Activated CD8-positive, alpha-beta T cell treated with anti-CD3 and anti-CD28 coated beads, Interleukin-2, amount 10 ng/mL, durations not matched to agents 7 days and 5 days (primary cell): ENCODE measurements at regions not wholly inside any gene's neighbourhood (a gene's known extent, or its start where the extent isn't known, plus 50 kb on each side); places are given as distances from the start of the nearest gene placed in this dataset.

Experiments used
- ATAC-seq: fragments of 150-1000 bp; cut with Tn5 transposase; one replicate; pipeline ENCODE4 v1.10.0; 2021; ENCODE audit warnings: moderate library complexity
- CTCF ChIA-PET: fragments of 350-600 bp; sonication (Branson Sonifier 250); formaldehyde crosslinking; loops from one replicate; lab custom pipeline; 2021; ENCODE audit warnings: antibody characterized with exemption; lab: Charles Lee
- POLR2A ChIA-PET: fragments of 350-600 bp; sonication (Branson Sonifier 250); formaldehyde crosslinking; loops from one replicate; lab custom pipeline; 2021; ENCODE audit warnings: antibody characterized with exemption; lab: Charles Lee
- DNase-seq: peaks from one replicate; pipeline ENCODE4 v3.0.0-alpha.2; 2020
- H3K27ac Mint-ChIP-seq: one replicate; pipeline ENCODE4 v1.8.0; 2021; ENCODE audit warnings: mild to moderate bottlenecking, mixed read lengths
- H3K27me3 Mint-ChIP-seq: one replicate; pipeline ENCODE4 v1.8.0; 2021; ENCODE audit warnings: low read depth, mixed read lengths
- H3K36me3 Mint-ChIP-seq: one replicate; pipeline ENCODE4 v1.8.0; 2021; ENCODE audit warnings: low read depth, mixed read lengths
- H3K4me1 Mint-ChIP-seq: one replicate; pipeline ENCODE4 v1.8.0; 2021; ENCODE audit warnings: low read depth, mixed read lengths
- H3K4me3 Mint-ChIP-seq: one replicate; pipeline ENCODE4 v1.8.0; 2021; ENCODE audit warnings: mild to moderate bottlenecking, mixed read lengths
- H3K9me3 Mint-ChIP-seq: one replicate; pipeline ENCODE4 v1.8.0; 2022; ENCODE audit warnings: mixed read lengths; ENCODE audit not compliant: insufficient read depth

GRCh38 chr2:163455815-163456214, 280.0 kb downstream of the FIGN start:
- CTCF ChIA-PET, result no interaction called here

GRCh38 chr2:163453920-163454319, 281.9 kb downstream of the FIGN start:
- ATAC-seq (no peak), DNase-seq (no peak)
- no peaks in the 10 kb centered on the region for H3K36me3 Mint-ChIP-seq
- ChIA-PET POLR2A (no interaction called here), CTCF (no interaction called here)
- H3K9me3 Mint-ChIP-seq, result no peaks in the 10 kb centered on the region
- no peaks in the 10 kb centered on the region for H3K27me3 Mint-ChIP-seq
- no peaks in the 10 kb centered on the region for H3K4me1 Mint-ChIP-seq
- H3K4me3 Mint-ChIP-seq, result no peak overlapping the region
- H3K27ac Mint-ChIP-seq, result no peak overlapping the region

More at GRCh38 chr2:163455815-163456214, 280.0 kb downstream of the FIGN start:
- no peaks in the 10 kb centered on the region for H3K9me3 Mint-ChIP-seq
- ATAC-seq (no peak), DNase-seq (no peak)
- no peaks in the 10 kb centered on the region for H3K36me3 Mint-ChIP-seq
- no peaks in the 10 kb centered on the region for H3K4me1 Mint-ChIP-seq
- H3K27ac Mint-ChIP-seq, result no peak overlapping the region
- POLR2A ChIA-PET, result no interaction called here
- no peaks in the 10 kb centered on the region for H3K27me3 Mint-ChIP-seq
- H3K4me3 Mint-ChIP-seq, result no peak overlapping the region

- Mint-ChIP-seq H3K27ac (no peak overlapping the region), H3K9me3 (peaks cover 4% of the 10 kb centered on the region), H3K27me3 (no peaks in the 10 kb centered on the region), H3K4me3 (no peak overlapping the region), H3K4me1 (no peaks in the 10 kb centered on the region), H3K36me3 (no peaks in the 10 kb centered on the region)
- DNase-seq (no peak), ATAC-seq (no peak)
- CTCF ChIA-PET, result no interaction called here
- POLR2A ChIA-PET, result no interaction called here
Observed at GRCh38 chr2:163441603-163442002, 294.2 kb downstream of the FIGN start.

DNA sequence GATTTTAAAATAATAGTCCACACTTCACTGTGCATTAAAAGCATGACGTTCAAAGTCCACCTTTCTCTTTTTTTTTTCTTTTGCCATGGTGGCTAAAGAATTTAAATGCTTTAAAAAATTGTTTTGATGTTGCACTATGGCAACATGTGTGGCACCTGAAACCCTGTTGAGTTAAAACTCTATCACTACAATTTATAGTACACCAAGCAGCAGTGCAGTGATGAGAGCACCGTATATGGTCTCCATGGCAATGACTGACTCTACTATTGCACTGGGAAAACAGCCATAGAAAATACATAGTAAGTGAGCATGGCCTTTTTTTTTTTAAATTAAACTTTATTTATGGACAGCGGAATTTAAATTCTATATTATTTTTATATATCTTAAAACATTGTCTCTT, 298.8 kb downstream of the FIGN start:
- Mint-ChIP-seq H3K36me3 (no peaks in the 10 kb centered on the region), H3K4me3 (no peak overlapping the region), H3K27me3 (no peaks in the 10 kb centered on the region), H3K27ac (no peak overlapping the region), H3K9me3 (peaks cover 8% of the 10 kb centered on the region), H3K4me1 (no peaks in the 10 kb centered on the region)
- ATAC-seq (no peak), DNase-seq (no peak)
- ChIA-PET CTCF (no interaction called here), POLR2A (no interaction called here)

GRCh38 chr2:163428187-163428586, 307.6 kb downstream of the FIGN start:
- Mint-ChIP-seq H3K4me1 (no peaks in the 10 kb centered on the region), H3K9me3 (no peaks in the 10 kb centered on the region), H3K4me3 (no peak overlapping the region), H3K27ac (no peak overlapping the region), H3K36me3 (no peaks in the 10 kb centered on the region), H3K27me3 (no peaks in the 10 kb centered on the region)
- ATAC-seq (no peak), DNase-seq (no peak)
- CTCF ChIA-PET, result no interaction called here
- POLR2A ChIA-PET, result no interaction called here

DNA sequence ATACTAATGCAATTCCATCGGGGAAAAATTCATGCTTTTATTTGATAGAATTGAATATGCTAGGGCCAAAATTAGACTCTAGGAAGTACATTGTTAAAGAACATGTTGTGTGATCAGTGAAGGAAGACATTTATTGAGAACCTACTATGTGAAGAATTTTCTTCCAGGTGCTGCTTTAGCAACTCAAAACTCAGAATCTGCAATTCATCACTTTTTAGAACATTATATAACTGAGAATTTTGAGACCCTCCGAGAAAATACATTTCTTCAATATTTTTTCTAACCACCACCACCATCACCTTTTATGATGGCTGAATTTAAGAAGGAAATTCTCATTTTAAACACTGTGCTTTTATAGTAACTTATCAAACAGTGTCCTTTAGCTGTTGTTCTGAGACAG, 315.2 kb downstream of the FIGN start:
- Mint-ChIP-seq H3K9me3 (no peaks in the 10 kb centered on the region), H3K27me3 (no peaks in the 10 kb centered on the region)
- no peak for ATAC-seq

GRCh38 chr2:163419000-163419830, 316.6 kb downstream of the FIGN start:
- Mint-ChIP-seq H3K36me3 (no peaks in the 10 kb centered on the region), H3K4me1 (no peaks in the 10 kb centered on the region), H3K27ac (no peak overlapping the region), H3K27me3 (no peaks in the 10 kb centered on the region), H3K4me3 (no peak overlapping the region), H3K9me3 (no peaks in the 10 kb centered on the region)
- ChIA-PET CTCF (no interaction called here), POLR2A (no interaction called here)
- no peak for DNase-seq
- ATAC-seq, result no peak

More for the DNA sequence above, 315.2 kb downstream of the FIGN start:
- Mint-ChIP-seq H3K27ac (no peak overlapping the region), H3K36me3 (no peaks in the 10 kb centered on the region), H3K4me1 (no peaks in the 10 kb centered on the region), H3K4me3 (no peak overlapping the region)
- ChIA-PET POLR2A (no interaction called here), CTCF (no interaction called here)
- DNase-seq, result no peak

GRCh38 chr2:163417596-163418337, 318.0 kb downstream of the FIGN start:
- no peak overlapping the region for H3K4me3 Mint-ChIP-seq
- CTCF ChIA-PET, result no interaction called here

GRCh38 chr2:163414121-163414520, 321.7 kb downstream of the FIGN start:
- CTCF ChIA-PET, result no interaction called here
- H3K27me3 Mint-ChIP-seq, result no peaks in the 10 kb centered on the region
- no peak overlapping the region for H3K27ac Mint-ChIP-seq
- POLR2A ChIA-PET, result no interaction called here
- DNase-seq, result no peak
- no peaks in the 10 kb centered on the region for H3K4me1 Mint-ChIP-seq
- ATAC-seq, result no peak
- no peaks in the 10 kb centered on the region for H3K36me3 Mint-ChIP-seq
- H3K9me3 Mint-ChIP-seq, result no peaks in the 10 kb centered on the region
- no peak overlapping the region for H3K4me3 Mint-ChIP-seq

More at GRCh38 chr2:163417596-163418337, 318.0 kb downstream of the FIGN start:
- H3K27me3 Mint-ChIP-seq, result no peaks in the 10 kb centered on the region
- H3K36me3 Mint-ChIP-seq, result no peaks in the 10 kb centered on the region
- H3K9me3 Mint-ChIP-seq, result no peaks in the 10 kb centered on the region
- ATAC-seq (no peak), DNase-seq (no peak)
- POLR2A ChIA-PET, result no interaction called here
- no peaks in the 10 kb centered on the region for H3K4me1 Mint-ChIP-seq
- H3K27ac Mint-ChIP-seq, result no peak overlapping the region

GRCh38 chr2:163407296-163407695, 328.5 kb downstream of the FIGN start:
- H3K27ac Mint-ChIP-seq, result no peak overlapping the region
- H3K4me1 Mint-ChIP-seq, result no peaks in the 10 kb centered on the region
- H3K27me3 Mint-ChIP-seq, result no peaks in the 10 kb centered on the region
- POLR2A ChIA-PET, result no interaction called here
- CTCF ChIA-PET, result no interaction called here
- H3K9me3 Mint-ChIP-seq, result no peaks in the 10 kb centered on the region
- H3K36me3 Mint-ChIP-seq, result no peaks in the 10 kb centered on the region
- ATAC-seq (no peak), DNase-seq (no peak)
- no peak overlapping the region for H3K4me3 Mint-ChIP-seq

GRCh38 chr2:163405298-163405697, 330.5 kb downstream of the FIGN start:
- ATAC-seq, result no peak
- Mint-ChIP-seq H3K9me3 (no peaks in the 10 kb centered on the region), H3K27ac (no peak overlapping the region), H3K4me1 (no peaks in the 10 kb centered on the region), H3K27me3 (no peaks in the 10 kb centered on the region), H3K36me3 (no peaks in the 10 kb centered on the region), H3K4me3 (no peak overlapping the region)
- no peak for DNase-seq
- CTCF ChIA-PET, result no interaction called here
- POLR2A ChIA-PET, result no interaction called here

GRCh38 chr2:163401481-163401880, 334.3 kb downstream of the FIGN start:
- Mint-ChIP-seq H3K4me1 (no peaks in the 10 kb centered on the region), H3K4me3 (no peak overlapping the region), H3K27ac (no peak overlapping the region), H3K9me3 (no peaks in the 10 kb centered on the region), H3K36me3 (no peaks in the 10 kb centered on the region), H3K27me3 (no peaks in the 10 kb centered on the region)
- CTCF ChIA-PET, result no interaction called here
- DNase-seq (no peak), ATAC-seq (no peak)
- POLR2A ChIA-PET, result no interaction called here
